OCI-LY1 (cell line): ENCODE measurements at regions not wholly inside any gene's neighbourhood (a gene's known extent, or its start where the extent isn't known, plus 50 kb on each side); places are given as distances from the start of the nearest gene placed in this dataset.
"Not testable (repeated sequence)": the region's sequence is repeated elsewhere in the genome, so short reads cannot be mapped to it uniquely, and the experiment has no call there.

Experiments used
- H2AFZ ChIP-seq: fragments of 200-600 bp; sonication (generic), shearing (Covaris generic); 2 replicates; pipeline ENCODE4 v1.6.0; 2014; ENCODE audit warnings: antibody characterized with exemption, mild to moderate bottlenecking, low read length
- H3F3A ChIP-seq: fragments of 200-600 bp; sonication (generic), shearing (Covaris generic); 2 replicates; pipeline ENCODE4 v1.6.0; 2014; ENCODE audit warnings: mild to moderate bottlenecking, antibody characterized with exemption, low read length, moderate library complexity; ENCODE audit not compliant: insufficient read depth
- H3K27ac ChIP-seq: fragments of 200-600 bp; sonication (generic); 2 replicates; pipeline ENCODE4 v1.5.1; 2014; ENCODE audit warnings: low read length, mixed run types, mild to moderate bottlenecking, low read depth; ENCODE audit not compliant: poor library complexity, severe bottlenecking
- H3K27me3 ChIP-seq: fragments of 200-600 bp; sonication (generic); 2 replicates; pipeline ENCODE4 v1.6.0; 2014; ENCODE audit warnings: antibody characterized with exemption, mild to moderate bottlenecking, low read length, moderate library complexity; ENCODE audit not compliant: insufficient read depth
- H3K36me3 ChIP-seq: fragments of 200-600 bp; sonication (generic); 2 replicates; pipeline ENCODE4 v1.6.1; 2014; ENCODE audit warnings: mild to moderate bottlenecking, antibody characterized with exemption, low read length, moderate library complexity, mixed read lengths; ENCODE audit not compliant: insufficient read depth
- H3K4me1 ChIP-seq: fragments of 200-600 bp; sonication (generic); 2 replicates; pipeline ENCODE4 v1.5.1; 2014; ENCODE audit warnings: mild to moderate bottlenecking, low read length, moderate library complexity; ENCODE audit not compliant: insufficient read depth, severe bottlenecking
- H3K4me2 ChIP-seq: fragments of 200-600 bp; sonication (generic), shearing (Covaris generic); 2 replicates; pipeline ENCODE4 v1.6.1; 2014; ENCODE audit warnings: low read length
- H3K4me3 ChIP-seq: fragments of 200-600 bp; sonication (generic); 2 replicates; pipeline ENCODE4 v1.5.1; 2014; ENCODE audit warnings: low read length, low read depth, mild to moderate bottlenecking, mixed read lengths; ENCODE audit not compliant: poor library complexity, severe bottlenecking
- H3K79me2 ChIP-seq: fragments of 200-600 bp; shearing (Covaris generic); 2 replicates; pipeline ENCODE4 v1.6.1; 2016; ENCODE audit warnings: mixed run types, low read length, mixed read lengths; ENCODE audit not compliant: insufficient read depth
- H3K9ac ChIP-seq: fragments of 200-600 bp; sonication (generic), shearing (Covaris generic); 2 replicates; pipeline ENCODE4 v1.6.1; 2014; ENCODE audit warnings: mild to moderate bottlenecking, low read length, mixed read lengths
- H3K9me2 ChIP-seq: fragments of 200-600 bp; sonication (generic), shearing (Covaris generic); 2 replicates; pipeline ENCODE4 v1.6.1; 2014; ENCODE audit warnings: low read depth, mild to moderate bottlenecking, low read length, mixed read lengths
- H3K9me3 ChIP-seq: fragments of 200-600 bp; shearing (Covaris generic); 2 replicates; pipeline ENCODE4 v1.6.1; 2014; ENCODE audit warnings: low read length, mixed read lengths
- H4K20me1 ChIP-seq: fragments of 200-600 bp; sonication (generic), shearing (Covaris generic); 2 replicates; pipeline ENCODE4 v1.6.0; 2016; ENCODE audit warnings: mild to moderate bottlenecking, low read length; ENCODE audit not compliant: insufficient read depth
- EZH2 ChIP-seq: fragments of 200-600 bp; sonication (generic), shearing (Covaris generic); IDR thresholded peaks from 2 replicates; pipeline ENCODE4 v1.8.0; 2017; ENCODE audit warnings: borderline replicate concordance, mixed run types, mild to moderate bottlenecking, antibody characterized with exemption, low read length, moderate library complexity, mixed read lengths
- TF ChIP-seq, protein P1 (sequence below): fragments of 200-600 bp; sonication (generic), shearing (Covaris generic); IDR thresholded peaks from 2 replicates; pipeline ENCODE4 v1.5.1; 2017; ENCODE audit warnings: mild to moderate bottlenecking, antibody characterized with exemption, low read length, moderate library complexity, mixed read lengths

DNA sequence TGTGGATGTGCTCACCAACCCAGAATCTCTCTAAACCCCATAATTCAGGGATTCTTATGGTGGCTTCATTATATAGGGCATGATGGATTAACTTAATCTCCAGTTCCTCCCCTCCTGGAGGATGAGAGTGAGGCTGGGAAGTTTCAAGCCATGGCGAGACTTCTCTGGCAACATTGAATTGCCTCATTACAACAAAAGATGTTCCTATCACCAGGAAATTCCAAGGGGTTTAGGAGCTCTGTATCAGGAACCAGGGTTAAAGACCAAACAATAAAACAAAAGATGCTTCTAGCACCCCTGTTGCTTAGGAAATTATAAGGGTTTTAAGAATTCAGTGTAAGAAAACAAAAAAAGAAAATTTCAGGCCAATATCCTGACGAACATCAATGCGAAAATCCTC is 100.1 kb downstream of the NAB1 start:
- H3K27me3 ChIP-seq, result no peaks in the 10 kb centered on the region
- no peaks in the 10 kb centered on the region for H3F3A ChIP-seq
- no peaks in the 10 kb centered on the region for H3K9me3 ChIP-seq
- TF ChIP-seq, protein P1, sequence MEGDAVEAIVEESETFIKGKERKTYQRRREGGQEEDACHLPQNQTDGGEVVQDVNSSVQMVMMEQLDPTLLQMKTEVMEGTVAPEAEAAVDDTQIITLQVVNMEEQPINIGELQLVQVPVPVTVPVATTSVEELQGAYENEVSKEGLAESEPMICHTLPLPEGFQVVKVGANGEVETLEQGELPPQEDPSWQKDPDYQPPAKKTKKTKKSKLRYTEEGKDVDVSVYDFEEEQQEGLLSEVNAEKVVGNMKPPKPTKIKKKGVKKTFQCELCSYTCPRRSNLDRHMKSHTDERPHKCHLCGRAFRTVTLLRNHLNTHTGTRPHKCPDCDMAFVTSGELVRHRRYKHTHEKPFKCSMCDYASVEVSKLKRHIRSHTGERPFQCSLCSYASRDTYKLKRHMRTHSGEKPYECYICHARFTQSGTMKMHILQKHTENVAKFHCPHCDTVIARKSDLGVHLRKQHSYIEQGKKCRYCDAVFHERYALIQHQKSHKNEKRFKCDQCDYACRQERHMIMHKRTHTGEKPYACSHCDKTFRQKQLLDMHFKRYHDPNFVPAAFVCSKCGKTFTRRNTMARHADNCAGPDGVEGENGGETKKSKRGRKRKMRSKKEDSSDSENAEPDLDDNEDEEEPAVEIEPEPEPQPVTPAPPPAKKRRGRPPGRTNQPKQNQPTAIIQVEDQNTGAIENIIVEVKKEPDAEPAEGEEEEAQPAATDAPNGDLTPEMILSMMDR, result no peak
- TF ChIP-seq EZH2, result no peak
- no peaks in the 10 kb centered on the region for H3K36me3 ChIP-seq
- no peak overlapping the region for H2AFZ ChIP-seq
- no peaks in the 10 kb centered on the region for H3K9me2 ChIP-seq
- H3K9ac ChIP-seq, result no peak overlapping the region
- H3K4me2 ChIP-seq, result no peak overlapping the region
- no peaks in the 10 kb centered on the region for H3K4me1 ChIP-seq
- no peaks in the 10 kb centered on the region for H4K20me1 ChIP-seq
- H3K27ac ChIP-seq, result no peak overlapping the region
- no peaks in the 10 kb centered on the region for H3K79me2 ChIP-seq
- H3K4me3 ChIP-seq, result no peak overlapping the region

DNA sequence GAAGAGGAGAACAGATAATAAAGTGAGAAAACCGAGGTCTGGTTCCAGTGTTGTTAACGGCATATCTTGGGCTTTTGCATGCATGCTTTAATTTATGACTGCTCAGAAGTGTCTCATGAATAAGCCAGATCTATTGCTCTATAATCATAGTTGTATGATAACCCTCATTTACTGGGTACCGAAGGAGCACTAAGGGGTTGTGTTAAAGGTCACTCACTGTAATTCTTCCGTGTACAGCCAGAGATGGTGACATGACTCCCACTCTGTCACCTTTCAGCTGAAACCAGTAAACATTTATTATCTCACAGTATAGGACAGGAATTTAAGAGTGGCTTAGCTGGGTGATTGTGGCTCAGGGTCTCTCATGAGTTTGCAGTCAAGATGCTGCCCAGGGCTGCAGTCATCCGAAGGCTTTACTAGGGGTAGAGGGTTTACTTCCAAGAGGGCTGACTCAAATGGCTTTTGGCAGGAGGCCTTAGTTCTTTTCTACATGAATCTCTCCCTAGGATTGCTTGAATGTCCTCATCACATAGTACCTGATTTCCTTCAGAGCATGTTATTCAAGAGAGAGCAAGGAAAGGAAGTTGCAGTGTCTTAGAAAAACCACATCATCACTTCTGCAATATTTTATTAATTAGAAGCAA is 107.0 kb downstream of the NAB1 start:
- no peaks in the 10 kb centered on the region for H3K4me1 ChIP-seq
- H3K4me2 ChIP-seq, result no peak overlapping the region
- no peak overlapping the region for H3K27ac ChIP-seq
- H2AFZ ChIP-seq, result no peak overlapping the region
- H3F3A ChIP-seq, result no peaks in the 10 kb centered on the region
- H4K20me1 ChIP-seq, result no peaks in the 10 kb centered on the region
- H3K36me3 ChIP-seq, result no peaks in the 10 kb centered on the region
- H3K79me2 ChIP-seq, result no peaks in the 10 kb centered on the region
- TF ChIP-seq, protein P1, result no peak
- TF ChIP-seq EZH2, result no peak
- H3K4me3 ChIP-seq, result no peak overlapping the region
- no peak overlapping the region for H3K9ac ChIP-seq
- no peaks in the 10 kb centered on the region for H3K9me3 ChIP-seq
- H3K27me3 ChIP-seq, result no peaks in the 10 kb centered on the region
- H3K9me2 ChIP-seq, result no peaks in the 10 kb centered on the region

DNA sequence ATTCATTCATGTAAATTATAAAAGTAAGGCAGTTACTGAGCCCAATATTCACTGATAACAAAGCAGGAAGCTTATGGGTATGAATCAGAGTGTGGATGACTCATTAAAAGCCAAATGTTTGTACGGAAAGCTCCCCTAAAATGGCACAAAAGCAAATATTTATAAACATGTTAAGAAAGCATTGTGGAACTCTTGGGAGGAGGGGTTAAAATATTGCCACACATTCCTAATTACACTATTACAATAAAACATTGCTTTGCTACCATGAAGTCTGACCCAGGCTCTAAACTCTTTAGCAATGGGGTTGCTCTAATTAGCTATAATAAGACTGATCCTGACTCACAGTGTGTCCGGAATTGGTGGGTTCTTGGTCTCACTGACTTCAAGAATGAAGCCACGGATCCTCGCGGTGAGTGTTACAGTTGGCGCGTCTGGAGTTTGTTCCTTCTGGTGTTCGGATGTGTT is 110.9 kb downstream of the NAB1 start:
- H3K9ac ChIP-seq, result no peak overlapping the region
- H3K36me3 ChIP-seq, result no peaks in the 10 kb centered on the region
- no peaks in the 10 kb centered on the region for H3K9me2 ChIP-seq
- no peaks in the 10 kb centered on the region for H3F3A ChIP-seq
- no peak overlapping the region for H3K27ac ChIP-seq
- H3K4me2 ChIP-seq, result no peak overlapping the region
- no peaks in the 10 kb centered on the region for H3K27me3 ChIP-seq
- no peak overlapping the region for H3K4me3 ChIP-seq
- no peaks in the 10 kb centered on the region for H3K4me1 ChIP-seq
- TF ChIP-seq EZH2, result no peak
- TF ChIP-seq, protein P1, result no peak
- no peaks in the 10 kb centered on the region for H3K79me2 ChIP-seq
- no peaks in the 10 kb centered on the region for H3K9me3 ChIP-seq
- H4K20me1 ChIP-seq, result no peaks in the 10 kb centered on the region
- H2AFZ ChIP-seq, result no peak overlapping the region

DNA sequence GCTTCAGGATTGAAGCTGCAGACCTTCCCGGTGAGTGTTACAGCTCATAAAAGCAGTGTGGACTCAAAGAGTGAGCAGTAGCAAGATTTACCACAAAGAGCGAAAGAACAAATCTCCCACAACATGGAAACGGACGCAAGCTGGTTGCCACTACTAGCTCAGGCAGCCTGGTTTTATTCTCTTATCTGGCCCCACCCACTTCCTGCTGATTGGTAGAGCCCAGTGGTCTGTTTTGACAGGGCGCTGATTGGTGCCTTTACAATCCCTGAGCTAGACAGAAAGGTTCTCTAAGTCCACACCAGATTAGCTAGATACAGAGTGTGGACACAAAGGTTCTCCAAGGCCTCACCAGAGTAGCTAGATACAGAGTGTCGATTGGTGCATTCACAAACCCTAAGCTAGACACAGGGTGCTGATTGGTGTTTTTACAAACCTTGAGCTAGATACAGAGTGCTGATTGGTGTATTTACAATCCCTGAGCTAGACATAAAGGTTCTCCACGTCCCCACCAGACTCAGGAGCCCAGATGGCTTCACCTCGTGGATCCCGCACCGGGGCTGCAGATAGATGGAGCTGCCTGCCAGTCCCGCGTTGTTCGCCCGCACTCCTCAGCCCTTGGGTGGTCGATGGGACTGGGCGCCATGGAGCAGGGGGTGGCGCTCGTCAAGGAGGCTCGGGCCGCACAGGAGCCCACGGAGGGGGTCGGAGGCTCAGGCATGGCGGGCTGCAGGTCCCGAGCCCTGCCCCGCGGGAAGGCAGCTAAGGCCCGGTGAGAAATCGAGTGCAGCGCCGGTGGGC is 111.7 kb downstream of the NAB1 start:
- not testable (repeated sequence) for H4K20me1 ChIP-seq, H3K9ac ChIP-seq, H3K4me3 ChIP-seq, H3K27ac ChIP-seq, H3K36me3 ChIP-seq, H3K79me2 ChIP-seq, H3K27me3 ChIP-seq, H3K9me3 ChIP-seq, H3F3A ChIP-seq, H3K9me2 ChIP-seq, H3K4me2 ChIP-seq, H3K4me1 ChIP-seq, H2AFZ ChIP-seq

DNA sequence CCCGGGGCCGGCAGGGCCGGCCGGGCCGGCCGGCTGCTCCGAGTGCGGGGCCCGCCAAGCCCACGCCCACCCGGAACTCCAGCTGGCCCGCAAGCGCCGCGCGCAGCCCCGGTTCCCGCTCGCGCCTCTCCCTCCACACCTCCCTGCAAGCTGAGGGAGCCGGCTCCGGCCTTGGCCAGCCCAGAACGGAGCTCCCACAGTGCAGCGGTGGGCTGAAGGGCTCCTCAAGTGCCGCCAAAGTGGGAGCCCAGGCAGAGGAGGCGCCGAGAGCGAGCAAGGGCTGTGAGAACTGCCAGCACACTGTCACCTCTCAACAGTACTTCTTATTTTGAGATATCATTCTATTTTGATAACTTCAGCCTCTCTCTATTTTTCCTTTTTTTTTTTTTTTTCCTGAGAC is 112.3 kb downstream of the NAB1 start:
- H3K79me2 ChIP-seq, H3K36me3 ChIP-seq, H3K27ac ChIP-seq, H3K9ac ChIP-seq, H3F3A ChIP-seq, H3K4me1 ChIP-seq, H3K9me3 ChIP-seq, H3K4me3 ChIP-seq, H2AFZ ChIP-seq, H3K4me2 ChIP-seq, H3K9me2 ChIP-seq, H3K27me3 ChIP-seq, H4K20me1 ChIP-seq: not testable (repeated sequence)
